ENCODE measurements at regions not wholly inside any gene's neighbourhood (a gene's known extent, or its start where the extent isn't known, plus 50 kb on each side); places are given as distances from the start of the nearest gene placed in this dataset.
"Not testable (repeated sequence)": the region's sequence is repeated elsewhere in the genome, so short reads cannot be mapped to it uniquely, and the experiment has no call there.

GRCh38 chrX:856566-857290 lies 226.1 kb downstream of the SHOX start:
- no peak overlapping the region for H3K4me3 ChIP-seq (ENCODE audit: low read depth, low read length)
- no peaks in the 10 kb centered on the region for H3K36me3 ChIP-seq (ENCODE audit: control insufficient read depth, insufficient read depth, low read length)
- DNase-seq (ENCODE audit: low read depth) = no peak
- no peaks in the 10 kb centered on the region for H3K27me3 ChIP-seq (ENCODE audit: control insufficient read depth, insufficient read depth, low read length)
- TF ChIP-seq, protein P1, sequence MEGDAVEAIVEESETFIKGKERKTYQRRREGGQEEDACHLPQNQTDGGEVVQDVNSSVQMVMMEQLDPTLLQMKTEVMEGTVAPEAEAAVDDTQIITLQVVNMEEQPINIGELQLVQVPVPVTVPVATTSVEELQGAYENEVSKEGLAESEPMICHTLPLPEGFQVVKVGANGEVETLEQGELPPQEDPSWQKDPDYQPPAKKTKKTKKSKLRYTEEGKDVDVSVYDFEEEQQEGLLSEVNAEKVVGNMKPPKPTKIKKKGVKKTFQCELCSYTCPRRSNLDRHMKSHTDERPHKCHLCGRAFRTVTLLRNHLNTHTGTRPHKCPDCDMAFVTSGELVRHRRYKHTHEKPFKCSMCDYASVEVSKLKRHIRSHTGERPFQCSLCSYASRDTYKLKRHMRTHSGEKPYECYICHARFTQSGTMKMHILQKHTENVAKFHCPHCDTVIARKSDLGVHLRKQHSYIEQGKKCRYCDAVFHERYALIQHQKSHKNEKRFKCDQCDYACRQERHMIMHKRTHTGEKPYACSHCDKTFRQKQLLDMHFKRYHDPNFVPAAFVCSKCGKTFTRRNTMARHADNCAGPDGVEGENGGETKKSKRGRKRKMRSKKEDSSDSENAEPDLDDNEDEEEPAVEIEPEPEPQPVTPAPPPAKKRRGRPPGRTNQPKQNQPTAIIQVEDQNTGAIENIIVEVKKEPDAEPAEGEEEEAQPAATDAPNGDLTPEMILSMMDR (IDR thresholded peaks at IDR 0.05; ENCODE audit: insufficient read depth, low read length, poor library complexity, severe bottlenecking) = no peak

- Histone ChIP-seq H3K36me3 (ENCODE audit: control insufficient read depth, insufficient read depth, low read length) (no peaks in the 10 kb centered on the region), H3K27me3 (ENCODE audit: control insufficient read depth, insufficient read depth, low read length) (no peaks in the 10 kb centered on the region), H3K4me3 (ENCODE audit: low read depth, low read length) (no peak overlapping the region)
- TF ChIP-seq, protein P1 (IDR thresholded peaks at IDR 0.05; ENCODE audit: insufficient read depth, low read length, poor library complexity, severe bottlenecking) = no peak
- DNase-seq (ENCODE audit: low read depth) = no peak
These were observed 222.7 kb downstream of the SHOX start for GRCh38 chrX:853304-853703.

GRCh38 chrX:850471-850916 lies 219.9 kb downstream of the SHOX start:
- no peaks in the 10 kb centered on the region for H3K36me3 ChIP-seq (ENCODE audit: control insufficient read depth, insufficient read depth, low read length)
- no peaks in the 10 kb centered on the region for H3K27me3 ChIP-seq (ENCODE audit: control insufficient read depth, insufficient read depth, low read length)
- DNase-seq (ENCODE audit: low read depth) = no peak
- no peak overlapping the region for H3K4me3 ChIP-seq (ENCODE audit: low read depth, low read length)
- TF ChIP-seq, protein P1 (IDR thresholded peaks at IDR 0.05; ENCODE audit: insufficient read depth, low read length, poor library complexity, severe bottlenecking) = no peak

GRCh38 chrX:848386-848785 lies 217.8 kb downstream of the SHOX start:
- TF ChIP-seq, protein P1 (IDR thresholded peaks at IDR 0.05; ENCODE audit: insufficient read depth, low read length, poor library complexity, severe bottlenecking) = no peak

DNA sequence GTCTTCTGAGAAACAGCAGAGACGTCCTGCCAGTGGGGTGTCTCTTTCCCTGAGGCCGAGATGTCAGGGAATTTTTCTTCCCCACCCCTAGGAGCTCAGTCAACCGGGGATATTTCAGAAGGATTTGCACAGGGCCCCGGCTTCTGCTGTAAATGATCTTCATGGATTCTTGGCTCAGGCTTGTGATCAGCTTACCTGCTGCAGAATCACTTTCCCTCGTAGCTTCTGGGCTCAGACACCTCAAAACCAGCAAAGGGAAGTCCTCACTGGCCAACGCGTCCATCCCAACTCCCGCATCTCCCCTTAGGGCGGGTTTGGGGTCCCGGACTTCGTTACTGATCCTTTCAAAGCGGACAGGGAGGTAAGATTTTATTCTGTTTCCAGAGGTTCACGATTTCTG lies 212.7 kb downstream of the SHOX start:
- no peaks in the 10 kb centered on the region for H3K27me3 ChIP-seq (ENCODE audit: control insufficient read depth, insufficient read depth, low read length)
- no peak overlapping the region for H3K4me3 ChIP-seq (ENCODE audit: low read depth, low read length)
- DNase-seq (ENCODE audit: low read depth) = no peak
- TF ChIP-seq, protein P1 (IDR thresholded peaks at IDR 0.05; ENCODE audit: insufficient read depth, low read length, poor library complexity, severe bottlenecking) = no peak
- H3K36me3 ChIP-seq (ENCODE audit: control insufficient read depth, insufficient read depth, low read length) = no peaks in the 10 kb centered on the region

More at GRCh38 chrX:848386-848785, 217.8 kb downstream of the SHOX start:
- DNase-seq (ENCODE audit: low read depth) = no peak
- H3K36me3 ChIP-seq (ENCODE audit: control insufficient read depth, insufficient read depth, low read length) = no peaks in the 10 kb centered on the region
- H3K27me3 ChIP-seq (ENCODE audit: control insufficient read depth, insufficient read depth, low read length) = no peaks in the 10 kb centered on the region
- no peak overlapping the region for H3K4me3 ChIP-seq (ENCODE audit: low read depth, low read length)

GRCh38 chrX:840556-840955 lies 210.0 kb downstream of the SHOX start:
- TF ChIP-seq, protein P1 (IDR thresholded peaks at IDR 0.05; ENCODE audit: insufficient read depth, low read length, poor library complexity, severe bottlenecking) = no peak
- DNase-seq (ENCODE audit: low read depth) = no peak
- Histone ChIP-seq H3K36me3 (ENCODE audit: control insufficient read depth, insufficient read depth, low read length) (no peaks in the 10 kb centered on the region), H3K4me3 (ENCODE audit: low read depth, low read length) (no peak overlapping the region), H3K27me3 (ENCODE audit: control insufficient read depth, insufficient read depth, low read length) (no peaks in the 10 kb centered on the region)

DNA sequence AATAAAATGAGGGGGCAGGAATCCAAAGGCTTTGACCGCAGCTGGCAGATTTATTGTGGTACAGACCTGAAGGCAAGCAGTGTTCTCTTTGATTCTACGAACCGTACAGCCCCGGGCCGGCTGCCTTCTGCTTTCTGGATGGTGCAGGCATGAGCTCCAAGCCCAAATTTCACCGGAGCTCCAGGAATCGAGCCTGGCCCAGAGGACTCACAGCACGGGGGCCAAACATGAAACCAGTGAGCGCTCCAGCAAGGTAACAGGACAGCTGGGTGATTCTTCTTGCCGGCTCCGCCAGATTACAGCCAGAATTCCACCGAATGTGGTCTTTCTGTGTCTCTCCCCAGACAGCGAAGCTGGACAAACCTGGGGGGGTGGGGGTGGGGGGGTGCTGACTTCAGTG lies 208.1 kb downstream of the SHOX start:
- H3K27me3 ChIP-seq (ENCODE audit: control insufficient read depth, insufficient read depth, low read length); DNase-seq (ENCODE audit: low read depth); H3K36me3 ChIP-seq (ENCODE audit: control insufficient read depth, insufficient read depth, low read length); H3K4me3 ChIP-seq (ENCODE audit: low read depth, low read length): not testable (repeated sequence)

DNA sequence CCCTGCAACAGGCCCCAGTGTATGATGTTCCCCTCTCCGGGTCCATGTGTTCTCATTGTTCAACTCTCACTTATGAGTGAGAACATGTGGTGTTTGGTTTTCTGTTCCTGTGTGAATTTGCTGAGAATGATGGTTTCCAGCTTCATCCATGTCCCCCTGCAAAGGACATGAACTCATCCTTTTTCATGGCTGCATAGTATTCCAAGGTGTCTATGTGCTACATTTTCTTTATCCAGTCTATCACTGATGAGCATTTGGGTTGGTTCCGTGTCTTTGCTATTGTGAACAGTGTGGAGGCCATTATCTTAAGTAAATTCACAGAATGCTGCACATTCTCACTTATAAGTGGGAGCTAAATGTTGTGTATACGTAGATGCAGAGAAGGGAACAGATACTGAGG lies 205.3 kb downstream of the SHOX start:
- H3K36me3 ChIP-seq (ENCODE audit: control insufficient read depth, insufficient read depth, low read length); H3K4me3 ChIP-seq (ENCODE audit: low read depth, low read length); DNase-seq (ENCODE audit: low read depth); H3K27me3 ChIP-seq (ENCODE audit: control insufficient read depth, insufficient read depth, low read length): not testable (repeated sequence)
